ACC112 (cell line): ENCODE measurements at regions not wholly inside any gene's neighbourhood (a gene's known extent, or its start where the extent isn't known, plus 50 kb on each side); places are given as distances from the start of the nearest gene placed in this dataset.
"Not testable (repeated sequence)": the region's sequence is repeated elsewhere in the genome, so short reads cannot be mapped to it uniquely, and the experiment has no call there.

Experiments
- H2AFZ ChIP-seq: fragments of 200-600 bp; sonication (generic); one replicate; pipeline ENCODE4 v1.6.0; 2017; ENCODE audit warnings: antibody characterized with exemption, low read length; ENCODE audit not compliant: unreplicated experiment
- H3K27ac ChIP-seq: fragments of 200-600 bp; sonication (generic); 2 replicates; pipeline ENCODE4 v1.5.1; 2014; ENCODE audit warnings: low read depth, mild to moderate bottlenecking, antibody characterized with exemption, low read length, moderate library complexity
- H3K27me3 ChIP-seq: fragments of 200-600 bp; sonication (generic); 2 replicates; pipeline ENCODE4 v1.6.1; 2014; ENCODE audit warnings: mild to moderate bottlenecking, antibody characterized with exemption, low read length, moderate library complexity, mixed read lengths; ENCODE audit not compliant: insufficient read depth
- H3K36me3 ChIP-seq: fragments of 200-600 bp; sonication (generic); 2 replicates; pipeline ENCODE4 v1.6.1; 2016; ENCODE audit warnings: mild to moderate bottlenecking, antibody characterized with exemption, low read length, moderate library complexity, mixed read lengths; ENCODE audit not compliant: insufficient read depth
- H3K4me1 ChIP-seq: fragments of 200-600 bp; sonication (generic); one replicate; pipeline ENCODE4 v1.6.1; 2016; ENCODE audit warnings: low read length, mixed read lengths; ENCODE audit not compliant: insufficient read depth, unreplicated experiment, control insufficient read depth
- H3K4me3 ChIP-seq: fragments of 200-600 bp; sonication (generic); 2 replicates; pipeline ENCODE4 v1.5.1; 2014; ENCODE audit warnings: mild to moderate bottlenecking, low read depth, low read length
- H3K79me2 ChIP-seq: fragments of 200-600 bp; sonication (generic); one replicate; pipeline ENCODE4 v1.6.0; 2016; ENCODE audit warnings: low read length; ENCODE audit not compliant: control insufficient read depth, unreplicated experiment, insufficient read depth

DNA sequence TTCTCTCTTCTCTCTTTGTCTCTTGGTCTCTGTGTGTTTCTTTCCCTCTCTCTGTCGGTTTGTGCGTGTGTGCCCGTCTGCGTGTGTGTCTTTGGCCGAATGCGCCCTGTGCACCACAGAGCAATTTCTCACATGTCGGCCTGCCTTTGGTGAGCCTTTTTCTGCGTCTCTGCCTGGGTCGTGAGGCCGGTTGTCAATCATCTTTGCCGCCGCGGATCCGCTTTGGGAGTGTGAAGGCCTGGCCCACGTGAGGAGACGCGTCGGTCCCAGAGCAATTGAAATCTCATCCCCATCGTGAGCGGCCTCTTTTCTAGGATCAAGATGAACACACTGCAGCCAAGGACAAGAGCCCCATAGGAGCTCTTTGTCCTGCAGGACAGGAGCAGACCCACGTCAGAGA is 580.7 kb upstream of the ZNF337 start:
- H2AFZ ChIP-seq = no peak overlapping the region

DNA sequence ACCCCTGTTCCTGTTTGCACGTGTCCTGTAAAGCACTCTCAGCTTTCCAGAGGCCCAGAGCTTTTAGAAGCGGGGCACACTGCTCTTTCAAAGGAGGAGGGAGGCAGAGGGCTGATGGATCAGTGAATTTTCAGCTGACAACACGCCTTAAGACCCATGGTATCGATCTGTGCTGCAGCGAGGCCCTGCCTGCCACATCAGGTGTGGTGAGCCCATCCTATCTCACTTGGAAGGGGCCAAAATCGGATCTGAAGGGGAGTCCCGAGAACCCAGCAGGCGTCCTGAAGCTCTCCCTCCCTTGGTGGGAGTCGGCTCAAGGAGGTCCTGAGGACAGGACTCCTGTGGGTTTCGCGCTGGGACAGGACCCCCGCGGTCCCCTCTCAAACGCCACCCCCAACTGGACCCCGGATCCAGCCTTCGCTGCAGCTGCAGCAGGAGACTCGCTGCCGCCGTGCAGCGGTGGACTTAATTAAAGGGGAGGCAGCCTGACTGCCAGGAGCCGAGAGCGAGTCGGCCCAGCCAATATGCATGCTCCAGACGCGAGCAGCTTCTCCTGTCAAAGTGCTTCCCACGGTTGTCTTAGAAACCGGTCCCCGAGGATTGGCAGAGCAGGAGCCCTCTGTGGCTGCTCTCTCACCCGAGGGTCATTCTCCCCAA is 580.0 kb upstream of the ZNF337 start:
- no peak overlapping the region for H3K4me3 ChIP-seq
- no peaks in the 10 kb centered on the region for H3K27me3 ChIP-seq
- H3K79me2 ChIP-seq = no peaks in the 10 kb centered on the region
- H3K27ac ChIP-seq = no peak overlapping the region
- H3K36me3 ChIP-seq = no peaks in the 10 kb centered on the region
- H3K4me1 ChIP-seq = no peaks in the 10 kb centered on the region
- H2AFZ ChIP-seq = no peak overlapping the region

More for the DNA sequence above, 580.7 kb upstream of the ZNF337 start:
- H3K36me3 ChIP-seq = no peaks in the 10 kb centered on the region
- no peak overlapping the region for H3K4me3 ChIP-seq
- no peaks in the 10 kb centered on the region for H3K79me2 ChIP-seq
- no peaks in the 10 kb centered on the region for H3K27me3 ChIP-seq
- no peak overlapping the region for H3K27ac ChIP-seq
- H3K4me1 ChIP-seq = no peaks in the 10 kb centered on the region

DNA sequence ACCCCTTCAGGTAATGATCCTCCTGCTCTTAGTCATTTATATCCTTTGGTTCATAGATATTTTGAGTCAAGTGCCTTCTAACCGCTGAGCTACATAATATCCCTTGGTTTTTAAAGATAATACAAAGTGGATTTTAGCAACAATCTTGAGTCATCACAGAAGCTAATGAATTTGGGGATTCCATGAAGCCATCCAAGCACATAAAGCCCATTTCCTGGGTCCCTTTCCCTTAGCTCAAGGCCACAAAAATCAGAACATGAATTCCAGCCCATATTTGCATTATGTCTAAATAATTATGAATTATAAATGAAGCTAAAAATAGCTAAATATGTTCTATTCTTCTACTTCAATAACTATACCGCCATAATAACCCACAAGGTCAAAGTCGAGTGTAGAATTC is 572.1 kb upstream of the ZNF337 start:
- not testable (repeated sequence) for H3K4me1 ChIP-seq, H3K27ac ChIP-seq, H3K79me2 ChIP-seq, H3K27me3 ChIP-seq, H3K4me3 ChIP-seq, H3K36me3 ChIP-seq, H2AFZ ChIP-seq

DNA sequence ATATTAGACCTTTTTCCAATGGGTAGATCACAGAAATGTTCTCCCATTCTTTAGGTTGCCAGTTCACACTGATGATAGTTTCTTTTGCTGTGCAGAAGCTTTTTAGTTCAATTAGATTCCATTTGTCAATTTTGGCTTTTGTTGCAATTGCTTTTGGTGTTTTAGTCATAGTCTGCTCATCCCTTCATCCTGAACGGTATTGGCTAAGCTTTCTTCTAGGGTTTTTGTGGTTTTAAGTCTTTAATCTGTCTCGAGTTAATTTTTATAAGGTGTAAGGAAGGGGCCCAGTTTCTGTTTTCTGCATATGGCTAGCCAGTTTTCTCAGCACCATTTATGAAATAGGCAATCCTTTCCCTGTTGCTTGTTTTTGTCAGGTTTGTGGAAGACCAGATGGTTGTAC is 564.3 kb upstream of the ZNF337 start:
- H3K27me3 ChIP-seq, H3K4me3 ChIP-seq, H3K79me2 ChIP-seq, H3K27ac ChIP-seq, H3K4me1 ChIP-seq, H2AFZ ChIP-seq, H3K36me3 ChIP-seq: not testable (repeated sequence)

DNA sequence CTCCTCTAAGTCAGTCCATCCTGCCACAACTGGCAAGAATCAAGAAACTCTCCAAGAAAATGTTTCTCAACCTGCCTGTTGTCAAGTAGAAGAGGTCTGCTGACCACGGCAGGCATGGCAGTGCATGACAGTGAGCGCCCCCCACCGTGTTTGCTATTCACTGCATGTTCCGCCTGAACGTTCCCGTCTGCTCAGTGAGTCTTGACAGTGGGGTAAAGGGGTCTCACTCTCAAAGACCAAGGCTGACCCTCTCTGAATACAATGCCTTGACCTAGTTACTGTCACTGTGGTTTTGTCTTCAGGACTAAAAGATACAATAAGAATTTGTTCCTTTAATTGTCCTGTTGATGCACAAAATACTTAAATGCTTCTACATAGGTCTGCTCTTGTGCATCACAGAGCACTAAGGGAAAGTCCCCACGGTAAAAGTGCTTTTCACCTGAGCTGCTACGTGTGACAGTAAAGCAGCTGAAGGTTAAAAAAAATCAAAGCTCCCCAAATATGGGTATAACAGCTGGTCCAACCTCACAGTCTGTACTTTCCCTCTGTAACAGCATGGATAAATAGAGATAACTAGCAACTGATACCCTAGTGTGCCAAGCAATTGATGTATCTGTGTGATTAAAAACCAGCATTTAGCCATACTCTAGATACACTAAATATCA is 555.8 kb upstream of the ZNF337 start:
- H2AFZ ChIP-seq, H3K79me2 ChIP-seq, H3K27me3 ChIP-seq, H3K36me3 ChIP-seq, H3K27ac ChIP-seq, H3K4me3 ChIP-seq, H3K4me1 ChIP-seq: not testable (repeated sequence)

DNA sequence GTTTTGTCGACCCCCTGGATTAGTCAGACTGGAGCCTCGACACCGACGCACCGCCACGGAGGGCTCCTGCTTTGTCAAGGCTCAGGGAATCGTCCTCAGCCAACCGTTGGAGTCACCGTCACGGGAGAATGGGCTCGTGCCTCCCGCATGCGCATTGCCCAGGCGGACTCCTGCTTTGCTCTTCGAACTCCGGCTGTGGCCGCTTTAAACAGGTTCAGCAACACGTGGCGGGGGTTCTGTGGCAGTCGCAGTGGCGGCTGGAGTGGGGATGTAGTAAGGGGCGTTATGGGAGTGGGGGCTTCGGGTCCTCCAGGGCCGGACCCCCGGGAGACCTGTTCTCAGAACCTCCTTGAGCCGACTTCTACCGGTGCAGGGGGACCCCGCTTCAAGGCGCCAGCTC is 554.7 kb upstream of the ZNF337 start:
- H3K4me1 ChIP-seq, H2AFZ ChIP-seq, H3K36me3 ChIP-seq, H3K4me3 ChIP-seq, H3K27me3 ChIP-seq, H3K27ac ChIP-seq, H3K79me2 ChIP-seq: not testable (repeated sequence)

DNA sequence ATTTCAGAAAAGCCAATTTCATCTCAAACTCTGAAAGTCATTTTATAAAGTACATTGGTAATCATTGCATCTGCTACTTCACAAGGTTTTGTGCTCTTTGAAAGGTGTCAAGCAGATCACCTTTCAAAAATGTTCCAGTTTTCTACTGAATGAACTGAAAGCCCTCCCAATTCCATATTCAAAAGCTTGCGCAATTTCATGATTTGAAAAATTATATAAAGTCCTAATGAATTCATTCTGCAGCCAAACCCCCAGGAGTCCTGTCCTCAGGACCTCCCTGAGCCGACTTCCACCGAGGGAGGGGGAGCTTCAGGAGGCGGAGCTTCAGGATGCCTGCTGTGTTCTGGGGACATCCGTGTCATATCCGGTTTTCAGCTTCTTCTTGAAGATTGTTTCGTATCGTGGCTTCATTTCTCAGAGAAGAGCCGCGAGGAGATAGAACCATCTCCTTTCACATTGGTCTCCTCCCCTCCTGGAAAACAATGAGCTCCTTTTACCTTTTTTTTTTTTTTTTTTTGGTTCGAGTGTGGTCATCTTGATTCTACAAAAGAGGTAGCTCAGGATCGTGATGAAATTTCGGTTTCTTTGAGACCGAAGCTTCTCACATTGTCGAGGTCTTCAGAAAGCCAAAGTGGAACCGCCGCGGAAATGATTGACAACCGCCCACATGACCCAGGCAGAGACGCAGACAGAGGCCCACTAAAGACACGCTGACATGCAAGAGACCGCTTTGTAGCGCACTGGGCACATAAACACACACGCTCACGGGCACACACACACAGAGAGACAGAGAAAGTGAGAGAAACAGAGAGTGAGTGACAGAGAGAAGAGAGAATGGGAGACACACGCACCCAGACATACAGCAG is 553.8 kb upstream of the ZNF337 start:
- H3K27ac ChIP-seq, H3K79me2 ChIP-seq, H3K27me3 ChIP-seq, H2AFZ ChIP-seq, H3K4me1 ChIP-seq, H3K4me3 ChIP-seq, H3K36me3 ChIP-seq: not testable (repeated sequence)

DNA sequence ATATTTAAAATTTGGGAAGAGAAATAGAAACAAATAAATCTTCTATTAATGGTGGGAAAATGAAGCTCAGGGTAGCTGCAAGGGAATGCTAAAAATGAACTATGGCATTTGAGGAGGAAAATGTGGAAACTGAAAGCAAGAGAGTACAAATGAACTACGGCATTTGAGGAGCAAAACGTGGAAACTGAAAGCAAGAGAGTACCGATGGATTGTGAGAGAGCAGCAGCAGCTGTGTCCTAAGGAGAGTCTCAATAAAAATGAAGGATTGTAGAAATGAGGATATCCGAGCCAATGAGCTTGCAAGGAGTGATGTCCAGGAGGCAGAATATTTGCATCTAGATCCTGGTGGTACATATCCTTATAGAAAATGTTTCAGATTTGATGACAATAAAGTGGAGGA is 547.1 kb upstream of the ZNF337 start:
- Histone ChIP-seq H2AFZ (no peak overlapping the region), H3K4me3 (no peak overlapping the region), H3K36me3 (no peaks in the 10 kb centered on the region), H3K27ac (no peak overlapping the region), H3K4me1 (no peaks in the 10 kb centered on the region), H3K27me3 (no peaks in the 10 kb centered on the region), H3K79me2 (no peaks in the 10 kb centered on the region)

DNA sequence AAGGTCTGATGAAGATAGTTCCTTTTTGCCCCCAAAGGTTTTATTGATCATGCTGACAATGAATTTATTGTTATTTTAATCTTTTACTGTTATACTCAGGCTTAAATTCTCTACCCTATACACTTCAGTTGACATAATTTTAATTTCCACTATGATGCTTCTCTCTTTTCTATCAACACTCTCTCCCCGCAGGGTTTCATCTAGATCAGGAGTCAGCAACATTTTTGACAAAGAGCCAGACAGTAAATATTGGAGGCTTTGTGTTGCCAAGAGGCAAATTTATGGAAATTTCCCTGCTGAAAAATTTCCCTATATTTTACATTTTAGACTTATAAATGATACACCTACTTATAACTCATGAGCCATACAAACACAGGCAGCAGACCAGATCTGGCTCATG is 524.0 kb upstream of the ZNF337 start:
- H3K27me3 ChIP-seq, H3K4me1 ChIP-seq, H2AFZ ChIP-seq, H3K27ac ChIP-seq, H3K36me3 ChIP-seq, H3K79me2 ChIP-seq, H3K4me3 ChIP-seq: not testable (repeated sequence)

DNA sequence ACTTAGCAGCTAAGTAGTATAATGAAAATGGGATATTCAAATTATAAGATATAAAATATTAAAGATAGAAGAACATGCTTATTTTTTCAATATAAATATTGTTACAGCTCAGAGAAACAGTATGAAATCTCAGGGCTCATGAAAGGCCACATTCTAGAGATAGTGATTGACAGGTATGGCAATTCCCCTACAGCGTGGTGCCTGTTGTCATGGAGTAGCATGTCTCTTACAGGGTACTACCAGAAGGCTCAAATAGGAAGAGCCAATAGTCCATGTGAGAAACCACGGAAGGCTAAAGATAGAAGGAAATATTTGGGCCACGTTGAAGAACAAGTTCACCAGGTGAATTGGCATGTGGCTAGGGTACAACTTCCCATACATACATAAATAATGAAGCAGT is 522.9 kb upstream of the ZNF337 start:
- not testable (repeated sequence) for H3K79me2 ChIP-seq, H3K36me3 ChIP-seq, H3K4me3 ChIP-seq, H3K27me3 ChIP-seq, H3K27ac ChIP-seq, H2AFZ ChIP-seq, H3K4me1 ChIP-seq

DNA sequence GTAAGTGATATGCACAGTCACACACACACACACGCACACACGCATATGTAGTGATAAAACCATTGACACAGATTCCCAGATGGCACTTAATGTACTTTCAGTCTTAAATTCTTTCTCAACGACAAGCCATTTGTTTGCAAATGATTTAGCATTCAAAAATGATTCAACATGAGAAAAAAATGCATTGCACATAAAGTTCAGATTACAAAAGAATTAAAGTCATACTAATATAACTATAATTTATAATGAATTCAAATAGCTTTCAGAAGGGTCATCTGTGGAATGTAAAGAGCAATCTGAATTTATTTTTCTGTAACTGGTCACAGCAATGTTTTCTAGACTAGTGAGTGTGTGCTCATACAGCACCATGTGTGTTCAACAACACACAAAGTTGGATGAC is 521.6 kb upstream of the ZNF337 start:
- Histone ChIP-seq H3K79me2 (no peaks in the 10 kb centered on the region), H3K4me1 (peaks cover 5% of the 10 kb centered on the region), H3K27ac (0 out of 2 replicates have a peak overlapping the region, but pooled peaks have one; percentile 10), H3K27me3 (peaks cover 4% of the 10 kb centered on the region; the same call in 1 of the 2 replicates), H2AFZ (no peak overlapping the region), H3K4me3 (no peak overlapping the region), H3K36me3 (no peaks in the 10 kb centered on the region)
